Endodermal cell (in vitro differentiated cells): ENCODE measurements at regions not wholly inside any gene's neighbourhood (a gene's known extent, or its start where the extent isn't known, plus 50 kb on each side); places are given as distances from the start of the nearest gene placed in this dataset.
A peak's percentile ranks its signal among the peaks of the same experiment; 100 is the strongest.

ENCODE experiments used
- DNase-seq: peaks from one replicate; pipeline ENCODE4 v3.0.0-alpha.2; 2017
- H3K27ac ChIP-seq: 2 replicates; pipeline ENCODE4 v1.5.1; 2013; ENCODE audit warnings: mild to moderate bottlenecking, low read depth, low read length, moderate library complexity
- H3K27me3 ChIP-seq: 2 replicates; pipeline ENCODE4 v1.6.1; 2013; ENCODE audit warnings: mild to moderate bottlenecking, low read length, moderate library complexity; ENCODE audit not compliant: insufficient read depth, control insufficient read depth, poor library complexity, severe bottlenecking
- H3K36me3 ChIP-seq: 2 replicates; pipeline ENCODE4 v1.7.0; 2013; ENCODE audit warnings: mild to moderate bottlenecking, low read length, moderate library complexity; ENCODE audit not compliant: control insufficient read depth, insufficient read depth
- H3K4me1 ChIP-seq: one replicate; pipeline ENCODE4 v1.7.0; 2013; ENCODE audit warnings: low read length; ENCODE audit not compliant: control insufficient read depth, insufficient read depth
- H3K4me3 ChIP-seq: 2 replicates; pipeline ENCODE4 v1.5.1; 2013; ENCODE audit warnings: mild to moderate bottlenecking, low read length, moderate library complexity
- H3K9ac ChIP-seq: 2 replicates; pipeline ENCODE4 v1.6.1; 2013; ENCODE audit warnings: mild to moderate bottlenecking, low read length, moderate library complexity; ENCODE audit not compliant: poor library complexity, severe bottlenecking; ENCODE audit errors: extremely low read depth
- H3K9me3 ChIP-seq: 2 replicates; pipeline ENCODE4 v1.6.1; 2013; ENCODE audit warnings: mild to moderate bottlenecking, low read length, moderate library complexity; ENCODE audit not compliant: control insufficient read depth
- H3K27ac Mint-ChIP-seq: 2 replicates; pipeline ENCODE4 v1.8.0; 2020; ENCODE audit warnings: mixed read lengths
- H3K27me3 Mint-ChIP-seq: 2 replicates; pipeline ENCODE4 v1.8.0; 2021; ENCODE audit warnings: mild to moderate bottlenecking, mixed read lengths; ENCODE audit not compliant: insufficient read depth
- H3K36me3 Mint-ChIP-seq: 2 replicates; pipeline ENCODE4 v1.8.0; 2020; ENCODE audit warnings: low read depth, mixed read lengths
- H3K4me1 Mint-ChIP-seq: 2 replicates; pipeline ENCODE4 v1.8.0; 2020; ENCODE audit warnings: mixed read lengths
- H3K4me3 Mint-ChIP-seq: 2 replicates; pipeline ENCODE4 v1.8.0; 2020; ENCODE audit warnings: mild to moderate bottlenecking, moderate library complexity, mixed read lengths
- H3K9me3 Mint-ChIP-seq: 2 replicates; pipeline ENCODE4 v1.8.0; 2020; ENCODE audit warnings: mild to moderate bottlenecking, mixed read lengths
- WGBS, 2 experiments: methylation state at CpG; one replicate each; pipeline versions ENCODE4 v1.1.5 to v1.1.7; 2013; ENCODE audit warnings: missing lambda C conversion rate in 2 of 2, mixed read lengths in 1 of 2; ENCODE audit not compliant: insufficient coverage in 1 of 2, insufficient read length in 1 of 2; 5-methylcytosine and 5-hydroxymethylcytosine counted together
- TF ChIP-seq, protein P1 (sequence below): fragments of 200-600 bp; sonication (generic); conservative IDR thresholded peaks from 2 replicates; pipeline ENCODE4 v1.5.0; 2021; ENCODE audit warnings: antibody characterized with exemption, mild to moderate bottlenecking

- WGBS, 2 experiments: 89 to 97% methylated on average over 1 to 2 of the region's 2 CpGs
- no peaks in the 10 kb centered on the region for H3K4me1 ChIP-seq
- TF ChIP-seq, protein P1, sequence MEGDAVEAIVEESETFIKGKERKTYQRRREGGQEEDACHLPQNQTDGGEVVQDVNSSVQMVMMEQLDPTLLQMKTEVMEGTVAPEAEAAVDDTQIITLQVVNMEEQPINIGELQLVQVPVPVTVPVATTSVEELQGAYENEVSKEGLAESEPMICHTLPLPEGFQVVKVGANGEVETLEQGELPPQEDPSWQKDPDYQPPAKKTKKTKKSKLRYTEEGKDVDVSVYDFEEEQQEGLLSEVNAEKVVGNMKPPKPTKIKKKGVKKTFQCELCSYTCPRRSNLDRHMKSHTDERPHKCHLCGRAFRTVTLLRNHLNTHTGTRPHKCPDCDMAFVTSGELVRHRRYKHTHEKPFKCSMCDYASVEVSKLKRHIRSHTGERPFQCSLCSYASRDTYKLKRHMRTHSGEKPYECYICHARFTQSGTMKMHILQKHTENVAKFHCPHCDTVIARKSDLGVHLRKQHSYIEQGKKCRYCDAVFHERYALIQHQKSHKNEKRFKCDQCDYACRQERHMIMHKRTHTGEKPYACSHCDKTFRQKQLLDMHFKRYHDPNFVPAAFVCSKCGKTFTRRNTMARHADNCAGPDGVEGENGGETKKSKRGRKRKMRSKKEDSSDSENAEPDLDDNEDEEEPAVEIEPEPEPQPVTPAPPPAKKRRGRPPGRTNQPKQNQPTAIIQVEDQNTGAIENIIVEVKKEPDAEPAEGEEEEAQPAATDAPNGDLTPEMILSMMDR: no peak
- no peak overlapping the region for H3K4me3 Mint-ChIP-seq
- no peak overlapping the region for H3K4me3 ChIP-seq
- H3K27me3 Mint-ChIP-seq: no peaks in the 10 kb centered on the region
- no peak overlapping the region for H3K27ac ChIP-seq
- no peaks in the 10 kb centered on the region for H3K36me3 Mint-ChIP-seq
- peaks cover 13% of the 10 kb centered on the region for H3K4me1 Mint-ChIP-seq
- H3K27ac Mint-ChIP-seq: no peak overlapping the region
- no peaks in the 10 kb centered on the region for H3K27me3 ChIP-seq
- H3K36me3 ChIP-seq: no peaks in the 10 kb centered on the region
- no peaks in the 10 kb centered on the region for H3K9me3 Mint-ChIP-seq
- no peak overlapping the region for H3K9ac ChIP-seq
- no peaks in the 10 kb centered on the region for H3K9me3 ChIP-seq
- no peak for DNase-seq
Observed at GRCh38 chr2:144042751-144043150, 477.2 kb downstream of the ZEB2 start.

DNA sequence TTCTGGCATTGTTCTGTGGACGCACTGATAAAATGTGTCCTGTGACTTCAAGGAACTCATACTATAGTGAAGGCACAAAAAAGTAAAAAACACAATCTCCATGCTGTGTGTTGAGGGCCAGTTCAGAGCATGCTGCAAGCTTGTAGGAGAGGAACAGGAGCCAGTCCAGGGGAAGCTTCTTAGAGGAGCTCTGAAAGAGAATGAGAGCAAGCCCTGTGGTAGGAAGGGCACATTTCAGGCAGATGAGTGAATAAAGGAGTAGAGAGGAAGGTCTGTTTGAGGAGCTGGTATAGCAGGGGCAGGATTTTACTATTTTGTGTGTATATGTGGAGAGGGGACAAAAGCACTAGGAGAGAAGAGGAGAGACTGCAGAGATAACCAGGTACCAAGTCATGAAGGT is 478.3 kb downstream of the ZEB2 start:
- whole genome bisulfite sequencing, 2 experiments: 90% methylated on average over 1 of the region's 1 CpG; no CpG with 5 or more reads in 1 of the 2 experiments
- no peaks in the 10 kb centered on the region for H3K4me1 ChIP-seq
- no peak overlapping the region for H3K27ac ChIP-seq
- Mint-ChIP-seq H3K27me3 (no peaks in the 10 kb centered on the region), H3K4me3 (no peak overlapping the region), H3K27ac (peak overlapping the region; percentile 0), H3K4me1 (peaks cover 13% of the 10 kb centered on the region), H3K36me3 (no peaks in the 10 kb centered on the region), H3K9me3 (no peaks in the 10 kb centered on the region)
- no peak overlapping the region for H3K4me3 ChIP-seq
- H3K9ac ChIP-seq: no peak overlapping the region
- TF ChIP-seq, protein P1: peak; percentile 28
- no peaks in the 10 kb centered on the region for H3K9me3 ChIP-seq
- no peaks in the 10 kb centered on the region for H3K27me3 ChIP-seq
- peak; percentile 49 for DNase-seq
- no peaks in the 10 kb centered on the region for H3K36me3 ChIP-seq

DNA sequence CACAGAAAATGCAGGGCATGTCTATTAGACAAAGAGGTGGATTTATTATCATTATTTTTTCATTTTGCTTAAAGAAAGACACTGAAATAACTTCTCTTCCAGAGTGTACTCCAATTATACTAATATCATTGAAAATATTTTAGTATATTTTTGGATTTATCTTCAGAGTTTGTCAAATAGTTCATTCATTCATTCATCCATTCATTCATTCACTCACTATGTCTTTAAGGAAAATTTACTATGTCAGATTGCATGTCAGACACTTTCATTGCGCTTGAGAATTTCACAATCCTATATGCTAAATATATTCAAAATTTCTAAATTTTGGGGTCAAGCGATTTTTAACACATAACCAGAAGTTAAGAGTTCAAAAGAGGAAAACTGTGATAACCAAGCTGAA is 479.1 kb downstream of the ZEB2 start:
- Mint-ChIP-seq H3K27ac (no peak overlapping the region), H3K4me3 (no peak overlapping the region), H3K4me1 (peaks cover 13% of the 10 kb centered on the region), H3K9me3 (no peaks in the 10 kb centered on the region), H3K36me3 (no peaks in the 10 kb centered on the region), H3K27me3 (no peaks in the 10 kb centered on the region)
- Histone ChIP-seq H3K27me3 (no peaks in the 10 kb centered on the region), H3K36me3 (no peaks in the 10 kb centered on the region), H3K27ac (no peak overlapping the region), H3K4me3 (no peak overlapping the region), H3K9ac (no peak overlapping the region), H3K9me3 (no peaks in the 10 kb centered on the region), H3K4me1 (no peaks in the 10 kb centered on the region)
- TF ChIP-seq, protein P1: no peak
- WGBS, 2 experiments: 94 to 100% methylated on average over 2 of the region's 2 CpGs
- DNase-seq: no peak
